ENCODE measurements at regions not wholly inside any gene's neighbourhood (a gene's known extent, or its start where the extent isn't known, plus 50 kb on each side); places are given as distances from the start of the nearest gene placed in this dataset.

DNA sequence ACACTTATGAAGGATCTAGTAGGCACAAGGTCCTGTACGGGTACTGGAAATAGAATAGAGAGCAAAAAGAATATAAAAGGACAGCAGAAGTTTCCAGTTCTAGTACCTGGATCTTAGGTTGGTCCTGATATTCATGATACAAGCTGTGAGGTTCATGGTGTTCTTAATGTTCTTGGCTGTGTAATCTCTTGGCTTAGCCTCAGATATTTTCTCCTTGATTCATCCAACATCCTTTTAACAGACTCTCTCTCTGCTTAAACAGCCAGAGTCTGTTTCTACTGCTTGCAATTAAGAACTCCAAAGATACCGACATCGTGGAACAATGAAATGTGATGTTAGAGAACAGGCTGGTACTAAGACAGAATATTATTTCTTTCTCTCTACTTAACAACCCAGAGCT lies 49.9 kb downstream of the CNTN3 start:
- DNase-seq (ENCODE audit: low read depth, low spot score): no peak
- no peak overlapping the region for H3K4me3 ChIP-seq (ENCODE audit: low read length)

DNA sequence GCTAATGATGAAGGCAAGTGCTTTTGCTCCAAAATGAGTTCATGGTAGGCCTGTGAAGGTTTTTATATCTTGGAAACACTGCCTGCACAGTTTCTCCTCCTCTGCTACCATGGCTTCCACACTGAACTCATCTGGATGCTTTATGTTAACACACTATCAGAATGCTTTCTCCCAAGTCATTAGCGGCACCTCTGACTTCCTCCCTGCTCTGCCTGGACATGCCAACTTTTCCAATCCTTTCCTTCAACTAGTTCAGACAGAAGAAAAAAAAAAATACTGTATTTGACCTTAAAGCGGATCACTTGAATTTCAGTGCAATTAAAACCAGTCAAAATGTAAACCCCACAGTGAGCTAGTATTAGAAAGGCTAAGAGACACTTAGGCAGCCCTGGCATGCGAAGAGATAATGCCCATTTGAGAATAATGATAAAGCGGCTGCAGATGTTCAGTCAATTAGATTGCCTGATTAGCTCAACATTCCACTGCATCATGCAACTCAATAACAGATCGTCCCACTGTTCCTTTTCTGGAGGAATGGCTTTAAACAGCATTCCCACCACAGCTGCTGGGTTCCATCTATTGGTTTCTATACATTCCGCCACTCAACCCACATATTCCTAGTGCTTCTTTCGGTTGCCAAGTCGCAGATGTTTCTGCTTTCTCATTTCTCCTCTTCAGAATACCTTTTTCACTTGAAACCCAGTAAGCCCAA lies 51.7 kb downstream of the CNTN3 start:
- H3K4me3 ChIP-seq (ENCODE audit: low read length): no peak overlapping the region
- no peak for DNase-seq (ENCODE audit: low read depth, low spot score)

DNA sequence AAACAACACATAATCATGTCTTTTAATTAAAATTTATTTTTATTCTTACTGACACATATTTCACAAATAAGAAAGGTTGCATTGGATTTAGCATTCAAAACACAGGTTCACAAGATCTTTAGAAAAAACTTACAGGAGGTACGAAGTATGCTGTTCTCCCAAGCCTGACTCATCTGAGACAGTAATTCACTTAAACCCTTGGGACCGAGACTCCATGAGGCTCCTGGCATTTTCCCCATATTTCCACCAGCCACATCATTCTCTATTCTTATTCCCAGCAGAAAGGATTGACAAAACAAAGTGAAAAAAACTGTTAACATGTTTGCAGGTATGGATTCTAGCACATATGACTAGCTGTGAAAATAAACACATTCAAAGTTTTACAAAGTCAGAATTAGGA lies 52.6 kb downstream of the CNTN3 start:
- no peak for DNase-seq (ENCODE audit: low read depth, low spot score)
- H3K4me3 ChIP-seq (ENCODE audit: low read length): no peak overlapping the region

DNA sequence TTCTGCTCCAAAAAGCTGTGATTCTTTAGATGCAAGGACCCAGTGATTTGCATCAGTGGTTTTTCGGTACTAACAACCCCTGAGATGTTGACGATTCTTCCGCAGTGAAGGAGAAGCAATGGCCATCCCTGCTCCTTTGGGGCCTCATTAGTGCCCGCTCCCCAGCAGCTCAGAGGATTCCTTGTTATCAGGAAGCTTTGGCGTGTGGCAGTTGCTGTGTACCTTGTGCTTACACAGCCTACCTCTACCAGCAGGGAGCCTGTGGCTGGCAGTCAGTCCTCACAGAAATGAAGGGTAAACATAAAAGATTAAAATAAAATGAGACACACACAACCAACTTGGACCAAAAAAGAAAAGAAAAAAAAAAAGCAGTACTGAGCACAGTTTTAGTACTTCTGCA lies 55.2 kb downstream of the CNTN3 start:
- no peak for DNase-seq (ENCODE audit: low read depth, low spot score)
- no peak overlapping the region for H3K4me3 ChIP-seq (ENCODE audit: low read length)

DNA sequence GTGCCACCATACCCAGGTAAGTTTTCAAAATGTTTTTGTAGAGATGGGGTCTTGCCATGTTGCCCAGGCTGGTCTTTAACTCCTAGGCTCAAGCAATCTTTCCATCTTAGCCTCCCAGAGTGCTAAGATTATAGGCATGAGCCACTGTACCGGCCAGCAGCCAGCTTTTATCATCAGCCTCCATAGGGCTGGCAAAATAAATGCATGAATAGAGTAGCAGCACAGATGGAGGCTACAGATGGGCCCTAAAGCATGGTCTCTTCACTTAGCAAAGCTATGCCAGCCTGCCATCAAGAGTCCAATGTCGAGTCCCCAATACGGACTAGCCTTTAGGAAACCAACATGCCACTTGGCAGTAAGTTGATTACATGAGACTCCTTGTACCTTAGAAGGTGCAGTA lies 63.8 kb downstream of the CNTN3 start:
- DNase-seq (ENCODE audit: low read depth, low spot score): no peak
- H3K4me3 ChIP-seq (ENCODE audit: low read length): no peak overlapping the region

DNA sequence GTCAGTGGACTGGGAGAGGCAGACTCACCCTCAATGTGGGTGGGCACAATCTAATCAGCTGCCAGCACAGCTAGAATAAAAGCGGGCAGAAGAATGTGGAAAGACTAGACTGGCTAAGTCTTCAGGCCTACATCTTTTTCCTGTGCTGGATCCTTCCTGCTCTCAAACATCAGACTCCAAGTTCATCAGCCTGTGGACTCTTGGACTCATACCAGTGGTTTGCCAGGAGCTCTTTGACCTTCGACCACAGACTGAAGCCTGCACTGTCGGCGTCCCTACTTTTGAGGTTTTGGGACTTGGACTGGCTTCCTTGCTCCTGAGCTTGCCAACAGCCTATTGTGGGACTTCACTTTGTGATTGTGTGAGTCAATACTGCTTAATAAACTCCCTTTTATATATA lies 68.0 kb downstream of the CNTN3 start:
- H3K4me3 ChIP-seq (ENCODE audit: low read length): no peak overlapping the region
- no peak for DNase-seq (ENCODE audit: low read depth, low spot score)

DNA sequence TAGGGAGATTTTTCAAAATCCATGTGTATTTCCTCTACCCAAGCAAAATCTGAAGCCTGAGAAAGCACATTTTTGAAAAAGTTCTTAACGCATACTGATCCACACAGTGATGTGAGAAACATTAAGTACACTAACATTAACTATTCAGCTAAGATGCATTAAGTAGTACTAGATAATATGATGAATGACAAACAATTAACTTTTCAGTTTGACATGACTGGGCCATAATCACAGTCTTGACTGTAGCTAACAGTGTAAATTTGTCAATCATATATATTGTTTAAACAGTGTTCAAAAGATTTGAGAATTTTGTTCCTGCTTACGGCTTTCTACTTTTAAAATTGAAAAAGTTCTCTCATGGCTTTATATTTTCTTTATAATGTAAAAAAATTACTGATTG lies 72.0 kb downstream of the CNTN3 start:
- DNase-seq (ENCODE audit: low read depth, low spot score): no peak
- H3K4me3 ChIP-seq (ENCODE audit: low read length): no peak overlapping the region

DNA sequence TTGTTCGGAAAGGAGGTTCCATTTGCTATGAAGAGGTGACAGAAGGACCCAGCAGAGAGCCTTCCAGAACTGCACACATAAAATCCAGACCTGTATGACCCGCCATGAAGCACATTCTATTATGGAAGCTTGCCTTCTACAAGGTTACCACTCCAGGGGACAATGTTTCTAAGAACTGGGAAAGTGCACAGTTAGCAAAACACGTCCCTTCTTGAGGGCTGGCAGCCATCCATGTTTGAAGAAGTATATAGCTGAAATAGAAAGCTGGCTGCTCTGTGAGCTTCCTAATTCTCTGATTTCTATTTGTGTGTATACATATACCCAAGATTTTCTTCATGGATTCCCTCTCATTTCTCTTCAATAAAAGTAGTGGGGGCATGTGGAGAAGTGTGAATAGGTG lies 74.6 kb downstream of the CNTN3 start:
- no peak overlapping the region for H3K4me3 ChIP-seq (ENCODE audit: low read length)
- no peak for DNase-seq (ENCODE audit: low read depth, low spot score)

DNA sequence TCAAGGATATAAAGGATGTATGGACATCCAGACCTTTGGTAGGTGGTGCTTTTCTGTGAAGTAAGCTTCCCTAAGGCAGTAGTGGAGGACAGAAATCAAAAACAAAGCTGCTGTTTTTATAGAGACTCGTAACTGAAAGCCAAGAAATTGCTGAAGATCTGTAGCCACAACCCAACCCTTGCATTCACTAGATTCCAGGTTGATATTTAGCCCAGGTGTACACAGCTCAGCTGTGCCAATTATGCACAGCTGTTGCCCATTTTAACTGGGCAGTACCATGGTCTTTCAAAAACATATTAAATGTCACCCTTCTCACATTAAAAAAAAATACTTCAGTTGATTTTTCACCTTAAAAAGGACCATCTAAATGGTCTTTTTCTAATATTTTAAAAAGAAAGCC lies 75.8 kb downstream of the CNTN3 start:
- no peak for DNase-seq (ENCODE audit: low read depth, low spot score)
- H3K4me3 ChIP-seq (ENCODE audit: low read length): no peak overlapping the region

DNA sequence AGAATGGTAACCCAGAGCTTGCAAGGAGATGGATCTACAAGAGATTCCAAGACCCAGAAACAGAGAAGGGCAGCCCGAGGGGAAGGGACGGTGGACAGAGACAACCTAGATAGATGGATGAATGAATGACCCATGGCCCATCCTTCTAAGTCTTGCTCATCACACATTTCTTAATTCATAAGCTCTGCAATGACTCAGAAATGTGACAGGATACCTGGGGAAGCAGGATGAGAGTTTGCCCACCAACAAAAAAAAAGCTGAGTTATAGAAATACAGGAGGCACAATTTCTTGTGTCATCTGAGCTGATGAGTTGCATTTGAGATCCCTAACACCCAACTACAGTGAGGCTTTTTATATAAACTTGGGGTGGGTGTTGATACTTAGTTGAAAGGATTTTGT lies 76.6 kb downstream of the CNTN3 start:
- no peak overlapping the region for H3K4me3 ChIP-seq (ENCODE audit: low read length)
- no peak for DNase-seq (ENCODE audit: low read depth, low spot score)

DNA sequence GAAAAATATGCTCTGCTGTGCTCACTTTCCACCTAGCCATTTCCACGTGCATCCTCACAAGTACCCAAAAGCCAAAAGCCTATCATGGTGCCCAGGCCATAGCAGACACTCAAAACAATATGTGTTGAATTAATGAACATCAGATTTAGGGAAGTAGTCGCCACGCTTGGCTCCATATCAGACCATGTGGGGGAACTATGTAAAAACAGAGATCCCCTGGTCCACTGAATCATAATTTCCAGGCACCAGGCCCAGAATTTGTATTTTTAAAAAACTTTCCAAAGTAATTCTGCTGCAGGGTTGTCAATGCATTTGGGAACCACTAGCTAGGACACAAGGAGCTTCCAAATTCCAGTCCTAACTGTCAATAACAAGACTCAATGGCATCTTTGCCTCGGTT lies 77.3 kb downstream of the CNTN3 start:
- no peak overlapping the region for H3K4me3 ChIP-seq (ENCODE audit: low read length)
- no peak for DNase-seq (ENCODE audit: low read depth, low spot score)

DNA sequence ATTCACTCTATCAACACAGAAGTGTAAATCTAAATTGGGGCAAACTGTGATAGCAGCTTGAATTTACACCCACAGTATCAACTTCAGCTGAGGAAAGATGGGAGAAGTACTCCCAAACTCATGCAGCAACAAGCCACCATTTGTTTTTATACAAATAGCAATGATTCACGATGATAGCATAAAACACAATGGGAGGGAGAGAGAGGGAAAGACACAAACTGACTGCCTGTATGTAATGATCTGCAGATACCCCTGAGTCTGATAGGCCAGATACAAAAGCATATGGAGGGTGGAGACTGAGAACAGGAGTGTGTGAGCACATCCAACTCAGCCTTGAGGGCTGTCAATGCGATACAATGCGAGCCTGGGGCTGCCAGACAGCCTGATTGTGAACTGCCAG lies 79.2 kb downstream of the CNTN3 start:
- H3K4me3 ChIP-seq (ENCODE audit: low read length): no peak overlapping the region
- DNase-seq (ENCODE audit: low read depth, low spot score): no peak

DNA sequence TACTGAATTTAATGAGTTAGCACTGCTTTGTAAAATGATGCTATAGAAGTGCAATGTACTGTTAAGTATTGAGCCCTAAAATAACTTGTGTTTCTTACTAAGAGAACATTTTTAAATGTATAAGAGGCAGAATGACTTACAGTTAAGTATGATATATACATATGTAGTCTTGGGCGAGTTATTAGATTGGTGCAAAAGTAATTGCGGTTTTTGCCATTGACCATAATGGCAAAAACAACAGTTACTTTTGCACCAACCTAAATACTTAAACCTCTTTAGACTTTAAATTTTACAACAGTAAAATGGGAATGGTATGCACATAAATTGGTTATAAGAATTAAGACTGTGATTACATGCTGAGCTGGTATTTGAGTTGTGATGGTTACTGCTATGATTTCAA lies 79.8 kb downstream of the CNTN3 start:
- H3K4me3 ChIP-seq (ENCODE audit: low read length): no peak overlapping the region
- no peak for DNase-seq (ENCODE audit: low read depth, low spot score)

DNA sequence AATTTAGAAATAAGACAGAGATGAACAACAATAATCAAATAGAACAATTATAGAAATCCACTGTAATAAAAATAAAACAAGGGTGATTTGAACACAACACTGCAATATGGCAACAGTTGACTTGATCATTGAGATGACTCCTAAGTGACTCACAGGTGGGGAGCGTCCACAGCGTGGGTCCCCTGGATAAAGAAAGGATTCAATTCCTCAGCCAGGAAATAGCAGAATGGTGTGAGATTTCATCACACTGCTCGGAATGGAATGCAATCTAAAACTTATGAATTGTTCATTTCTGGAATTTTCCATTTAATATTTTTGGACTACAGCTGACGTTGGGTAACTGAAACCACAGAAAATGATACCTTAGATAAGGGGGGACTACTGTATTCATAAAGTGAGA lies 82.0 kb downstream of the CNTN3 start:
- DNase-seq (ENCODE audit: low read depth, low spot score): no peak
- H3K4me3 ChIP-seq (ENCODE audit: low read length): no peak overlapping the region

DNA sequence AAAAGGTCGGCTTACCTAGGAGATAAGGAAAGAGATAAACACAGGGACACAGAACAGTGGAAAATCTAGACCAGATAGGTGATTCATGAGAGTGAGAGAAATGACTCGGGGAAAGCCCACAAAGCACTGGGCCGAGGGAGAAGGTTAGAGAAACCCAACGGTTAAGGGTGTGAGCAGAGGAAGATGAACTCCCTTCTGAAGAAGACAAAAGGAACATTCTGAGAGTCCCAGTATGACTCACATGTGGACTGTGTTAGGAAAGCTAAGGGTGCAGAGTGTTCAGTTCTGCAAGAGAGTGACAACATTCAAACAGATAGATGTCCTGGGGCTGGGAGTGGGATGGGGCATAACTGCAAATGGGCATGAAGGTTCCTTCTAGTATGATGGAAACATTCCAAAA lies 83.0 kb downstream of the CNTN3 start:
- H3K4me3 ChIP-seq (ENCODE audit: low read length): no peak overlapping the region
- no peak for DNase-seq (ENCODE audit: low read depth, low spot score)

DNA sequence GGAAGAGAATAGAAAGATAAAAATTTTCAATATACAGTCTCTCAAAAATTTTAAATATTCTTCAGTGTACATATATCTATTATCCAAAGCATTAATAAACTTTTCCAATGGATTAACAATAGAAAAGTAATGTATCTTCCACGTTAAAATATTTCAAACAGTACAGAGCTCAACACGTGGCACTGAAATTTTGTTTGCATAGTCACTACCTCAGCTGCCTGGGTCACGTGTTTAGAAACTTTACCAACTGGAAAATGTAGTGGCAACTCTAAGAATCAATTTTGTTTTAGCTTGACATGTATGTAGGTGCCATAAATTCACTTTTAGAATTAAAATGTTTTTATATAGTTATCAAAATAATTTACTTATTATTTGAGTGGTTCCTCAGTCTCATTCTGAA lies 85.3 kb downstream of the CNTN3 start:
- DNase-seq (ENCODE audit: low read depth, low spot score): no peak
- no peak overlapping the region for H3K4me3 ChIP-seq (ENCODE audit: low read length)

DNA sequence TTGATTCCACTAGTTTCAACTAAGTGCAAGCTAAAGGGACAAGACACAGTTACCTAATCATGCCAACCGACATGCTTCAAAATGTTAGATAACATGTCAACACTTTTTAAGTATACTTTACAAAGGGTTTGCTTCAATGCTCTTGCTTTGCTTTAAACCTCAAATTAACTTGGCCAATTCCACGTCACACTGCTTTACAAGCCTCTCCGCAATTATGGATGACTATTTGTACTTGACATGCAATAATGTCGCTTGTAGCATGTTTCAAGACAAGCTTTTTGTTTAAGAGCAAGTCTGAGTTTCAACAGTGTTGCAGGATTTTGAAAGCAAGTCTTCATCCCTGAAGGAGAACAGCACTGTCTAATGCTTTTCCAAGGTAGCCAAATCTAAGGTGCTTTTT lies 86.9 kb downstream of the CNTN3 start:
- no peak for DNase-seq (ENCODE audit: low read depth, low spot score)
- H3K4me3 ChIP-seq (ENCODE audit: low read length): no peak overlapping the region

DNA sequence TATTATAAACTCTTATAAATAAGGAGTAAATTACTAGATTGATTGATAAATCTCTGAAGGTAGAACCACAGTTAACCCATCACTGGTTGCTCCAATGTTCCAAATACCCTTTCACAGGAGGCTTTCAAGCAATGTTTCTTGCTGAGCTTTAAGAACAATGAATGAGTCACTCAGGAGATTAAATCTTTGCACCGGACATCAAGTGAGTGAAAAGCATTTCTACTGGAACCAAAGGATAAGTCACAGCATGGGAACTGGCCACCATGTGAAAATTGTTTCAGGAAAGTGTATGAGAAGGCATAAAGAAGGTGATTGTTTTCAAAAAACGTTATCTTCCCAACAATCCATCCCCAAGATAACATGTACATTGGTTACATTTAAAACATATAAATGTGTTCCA lies 90.6 kb downstream of the CNTN3 start:
- H3K4me3 ChIP-seq (ENCODE audit: low read length): no peak overlapping the region
- DNase-seq (ENCODE audit: low read depth, low spot score): no peak

DNA sequence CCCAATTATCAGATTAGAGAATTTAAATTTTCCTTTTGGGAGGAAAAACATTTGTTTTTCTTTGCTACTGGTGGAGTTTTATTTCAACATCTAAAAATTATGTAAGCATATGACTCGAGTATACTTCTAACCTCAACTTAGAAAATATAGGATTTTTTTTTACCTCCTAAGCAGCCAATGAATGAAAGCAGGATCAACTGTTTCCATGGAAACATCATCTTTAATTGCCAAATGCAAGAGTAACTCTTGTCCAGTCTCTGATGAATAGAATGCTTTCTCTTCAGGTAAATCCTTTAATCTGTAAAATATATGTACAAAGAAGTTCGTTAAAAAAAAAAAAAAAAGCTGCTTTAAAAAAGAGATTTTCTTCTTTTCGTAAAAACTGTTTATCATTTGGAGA lies 93.6 kb downstream of the CNTN3 start:
- H3K4me3 ChIP-seq (ENCODE audit: low read length): no peak overlapping the region
- no peak for DNase-seq (ENCODE audit: low read depth, low spot score)

DNA sequence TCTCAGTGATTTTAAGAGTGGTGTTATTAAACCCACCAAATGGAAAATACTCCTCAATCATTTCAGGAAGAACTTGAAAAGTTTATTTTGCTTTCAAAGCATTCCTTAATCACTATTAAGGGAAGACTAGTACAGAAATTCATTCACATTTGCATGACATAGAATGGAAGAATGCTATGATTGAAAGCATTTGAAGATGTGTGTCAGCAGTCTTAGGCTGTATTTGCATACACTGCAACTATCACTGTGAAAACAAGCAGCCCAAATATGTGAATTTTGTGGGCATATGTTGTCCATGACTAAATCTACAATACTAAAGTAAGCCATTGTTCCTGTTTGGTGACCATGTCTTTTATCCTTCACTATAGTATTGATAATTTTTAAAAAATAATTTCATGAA lies 95.8 kb downstream of the CNTN3 start:
- DNase-seq (ENCODE audit: low read depth, low spot score): no peak
- no peak overlapping the region for H3K4me3 ChIP-seq (ENCODE audit: low read length)

DNA sequence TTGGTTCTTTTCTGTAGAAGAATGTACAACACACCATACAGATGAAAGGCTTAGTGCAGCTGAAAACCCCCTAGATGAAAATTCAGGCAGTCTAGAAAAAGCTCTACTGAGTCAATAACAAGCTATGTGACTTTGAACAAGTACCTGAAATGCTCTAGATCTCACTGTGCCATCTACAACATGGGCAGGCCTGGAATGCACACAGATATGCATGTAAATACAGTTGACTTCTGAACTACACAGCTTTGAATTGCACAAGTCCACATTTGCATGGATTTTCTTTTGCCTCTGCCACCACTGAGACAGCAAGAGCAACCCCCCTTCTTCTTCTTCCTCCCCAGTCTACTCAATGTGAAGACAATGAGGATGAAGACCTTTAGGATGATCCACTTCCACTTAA lies 98.4 kb downstream of the CNTN3 start:
- DNase-seq (ENCODE audit: low read depth, low spot score): no peak
- no peak overlapping the region for H3K4me3 ChIP-seq (ENCODE audit: low read length)

DNA sequence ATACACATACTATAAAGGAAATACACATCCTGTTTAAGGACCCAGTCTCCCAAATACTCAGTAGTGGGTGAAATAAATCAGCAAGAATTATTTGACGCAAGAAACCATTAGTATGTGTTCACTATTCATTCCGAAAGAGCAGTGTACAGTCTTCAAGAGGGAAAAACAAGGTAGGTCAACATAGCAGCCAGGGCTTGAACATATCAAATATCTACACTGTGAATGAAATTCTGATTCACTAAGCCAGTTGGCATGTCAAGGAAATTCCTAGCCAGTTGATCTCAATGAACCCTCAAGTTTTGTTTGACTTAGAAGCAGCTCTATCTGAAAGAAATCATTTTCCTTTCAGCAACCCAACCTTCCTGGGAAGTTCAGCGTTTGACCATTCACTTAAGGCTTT lies 99.0 kb downstream of the CNTN3 start:
- no peak overlapping the region for H3K4me3 ChIP-seq (ENCODE audit: low read length)
- DNase-seq (ENCODE audit: low read depth, low spot score): no peak
